Mucosa of descending colon (tissue), 3 donors: ENCODE measurements at regions not wholly inside any gene's neighbourhood (a gene's known extent, or its start where the extent isn't known, plus 50 kb on each side); places are given as distances from the start of the nearest gene placed in this dataset.

Source experiments
- ATAC-seq: fragments of 200-7000 bp; cut with Tn5 transposase; one replicate; pipeline ENCODE4 v1.9.1; 2020; ENCODE audit warnings: mild to moderate bottlenecking, moderate library complexity
- DNase-seq, 3 donors: peaks; one replicate each; pipeline ENCODE4 v3.0.0-alpha.2; 2020
- H3K36me3 ChIP-seq: fragments of 200-600 bp; one replicate; pipeline ENCODE4 v1.8.0; 2021; ENCODE audit warnings: low read depth, mild to moderate bottlenecking
- H3K4me1 ChIP-seq: fragments of 200-600 bp; one replicate; pipeline ENCODE4 v1.8.0; 2021; ENCODE audit warnings: low read depth, mild to moderate bottlenecking
- H3K4me3 ChIP-seq: fragments of 200-600 bp; one replicate; pipeline ENCODE4 v1.8.0; 2021; ENCODE audit warnings: mild to moderate bottlenecking
- H3K9me3 ChIP-seq: fragments of 200-600 bp; one replicate; pipeline ENCODE4 v1.8.0; 2021; ENCODE audit warnings: mild to moderate bottlenecking
- CTCF ChIP-seq: fragments of 200-600 bp; IDR thresholded peaks from one replicate; pipeline ENCODE4 v1.8.0; 2022; ENCODE audit warnings: antibody characterized with exemption, mild to moderate bottlenecking
- intact Hi-C, 2 donors: fragments of 100-400 bp; cut with DNase I in 1 of 2; cut with micrococcal nuclease in 1 of 2; formaldehyde crosslinking; loops; one replicate each; pipeline versions ENCODE4 v1.11.0 to v1.11.1; 2022; cut with DNase I, micrococcal nuclease
- donor health status: DM: no; HTN: no; CAD: no; lungs with moderate emphysema.
- donor health status: DM: no; HTN: no; CAD: no.
- donor health status: DM: no; HTN: yes; CAD: no.

- Histone ChIP-seq H3K36me3 (no peaks in the 10 kb centered on the region), H3K9me3 (no peaks in the 10 kb centered on the region), H3K4me1 (no peaks in the 10 kb centered on the region), H3K4me3 (no peak overlapping the region)
- no peak for DNase-seq
- TF ChIP-seq CTCF: no peak
- intact Hi-C loops: no loop called here
- no peak for ATAC-seq
Observed at GRCh38 chr15:95972812-95973211, 357.7 kb upstream of the NR2F2 start.

GRCh38 chr15:95973566-95974256 is 356.8 kb upstream of the NR2F2 start:
- no peak for TF ChIP-seq CTCF
- DNase-seq (no peak), ATAC-seq (no peak)
- intact Hi-C loops: no loop called here
- no peak overlapping the region for H3K4me3 ChIP-seq
- no peaks in the 10 kb centered on the region for H3K4me1 ChIP-seq
- H3K36me3 ChIP-seq: no peaks in the 10 kb centered on the region
- H3K9me3 ChIP-seq: no peaks in the 10 kb centered on the region

- ATAC-seq: no peak
- intact Hi-C loops: no loop called here
- Histone ChIP-seq H3K4me3 (no peak overlapping the region), H3K9me3 (no peaks in the 10 kb centered on the region), H3K36me3 (no peaks in the 10 kb centered on the region), H3K4me1 (no peaks in the 10 kb centered on the region)
- no peak for TF ChIP-seq CTCF
- DNase-seq: no peak
Observed at GRCh38 chr15:95975212-95975611, 355.3 kb upstream of the NR2F2 start.

GRCh38 chr15:95979286-95979685 is 351.2 kb upstream of the NR2F2 start:
- ATAC-seq: no peak
- no peaks in the 10 kb centered on the region for H3K9me3 ChIP-seq

GRCh38 chr15:95981209-95981608 is 349.3 kb upstream of the NR2F2 start:
- H3K36me3 ChIP-seq: no peaks in the 10 kb centered on the region
- no peak for TF ChIP-seq CTCF
- no peak for ATAC-seq
- intact Hi-C loops: no loop called here
- DNase-seq: no peak
- H3K9me3 ChIP-seq: no peaks in the 10 kb centered on the region
- H3K4me1 ChIP-seq: no peaks in the 10 kb centered on the region
- H3K4me3 ChIP-seq: no peak overlapping the region

More at GRCh38 chr15:95979286-95979685, 351.2 kb upstream of the NR2F2 start:
- TF ChIP-seq CTCF: no peak
- intact Hi-C loops: no loop called here
- Histone ChIP-seq H3K36me3 (no peaks in the 10 kb centered on the region), H3K4me1 (no peaks in the 10 kb centered on the region), H3K4me3 (no peak overlapping the region)
- DNase-seq: no peak

GRCh38 chr15:95987299-95987698 is 343.2 kb upstream of the NR2F2 start:
- ATAC-seq: no peak
- H3K4me3 ChIP-seq: no peak overlapping the region
- intact Hi-C loops: no loop called here
- no peaks in the 10 kb centered on the region for H3K36me3 ChIP-seq
- no peaks in the 10 kb centered on the region for H3K9me3 ChIP-seq
- no peak for DNase-seq
- TF ChIP-seq CTCF: no peak
- no peaks in the 10 kb centered on the region for H3K4me1 ChIP-seq
